Activated CD4-positive, alpha-beta T cell treated with anti-CD3 and anti-CD28 coated beads for 36 hours (primary cell): ENCODE measurements at regions not wholly inside any gene's neighbourhood (a gene's known extent, or its start where the extent isn't known, plus 50 kb on each side); places are given as distances from the start of the nearest gene placed in this dataset.

Experiments
- ATAC-seq: fragments of 200-7000 bp; cut with Tn5 transposase; one replicate; pipeline ENCODE4 v1.10.0; 2021; ENCODE audit warnings: mild to moderate bottlenecking, moderate library complexity
- CTCF ChIA-PET: fragments of 350-600 bp; sonication (Branson Sonifier 250); formaldehyde crosslinking; loops from one replicate; lab custom pipeline; 2021; ENCODE audit warnings: antibody characterized with exemption; lab: Charles Lee
- POLR2A ChIA-PET: fragments of 350-600 bp; sonication (Branson Sonifier 250); formaldehyde crosslinking; loops from one replicate; lab custom pipeline; 2021; ENCODE audit warnings: antibody characterized with exemption, inconsistent platforms; lab: Charles Lee
- DNase-seq: peaks from one replicate; pipeline ENCODE4 v3.0.0-alpha.2; 2020
- H3K27ac Mint-ChIP-seq: one replicate; pipeline ENCODE4 v1.8.0; 2021; ENCODE audit warnings: mixed read lengths
- H3K27me3 Mint-ChIP-seq: one replicate; pipeline ENCODE4 v1.8.0; 2021; ENCODE audit warnings: mixed read lengths
- H3K36me3 Mint-ChIP-seq: one replicate; pipeline ENCODE4 v1.8.0; 2021; ENCODE audit warnings: low read depth, mixed read lengths
- H3K4me1 Mint-ChIP-seq: one replicate; pipeline ENCODE4 v1.8.0; 2021; ENCODE audit warnings: mixed read lengths
- H3K4me3 Mint-ChIP-seq: one replicate; pipeline ENCODE4 v1.8.0; 2021; ENCODE audit warnings: mild to moderate bottlenecking, moderate library complexity, mixed read lengths
- H3K9me3 Mint-ChIP-seq: one replicate; pipeline ENCODE4 v1.8.0; 2021; ENCODE audit warnings: low read depth, mixed read lengths
- intact Hi-C, 2 experiments: fragments of 100-400 bp; cut with DNase I in 1 of 2; cut with micrococcal nuclease in 1 of 2; formaldehyde crosslinking; loops; one replicate each; pipeline versions ENCODE4 v1.14.2 to v1.15.1; 2022 to 2024; cut with DNase I, micrococcal nuclease

DNA sequence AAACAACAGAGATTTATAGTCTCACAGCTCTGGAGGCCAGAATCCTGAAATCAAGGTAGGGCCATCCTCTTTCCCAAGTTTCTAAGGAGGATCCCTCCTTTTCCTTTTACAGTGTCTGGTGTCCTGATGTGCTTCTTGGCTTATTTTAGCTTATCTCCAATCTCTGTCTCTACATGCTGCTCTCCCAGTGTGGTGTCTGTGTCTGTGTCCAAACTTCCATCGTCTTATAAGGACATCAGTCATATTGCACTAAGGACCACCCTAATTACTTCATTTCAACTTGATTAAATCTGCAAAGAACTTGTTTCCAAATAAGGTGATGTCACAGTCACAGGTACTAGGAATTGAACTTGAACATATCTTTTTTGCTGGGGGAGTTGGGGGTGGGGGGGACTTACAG, 529.6 kb downstream of the DHX35 start:
- Mint-ChIP-seq H3K9me3 (peaks cover under 1% of the 10 kb centered on the region), H3K4me1 (no peaks in the 10 kb centered on the region), H3K4me3 (no peak overlapping the region), H3K27ac (no peak overlapping the region), H3K27me3 (peaks cover 5% of the 10 kb centered on the region), H3K36me3 (no peaks in the 10 kb centered on the region)
- CTCF ChIA-PET, result no interaction called here
- DNase-seq (no peak), ATAC-seq (no peak)
- POLR2A ChIA-PET, result no interaction called here
- intact Hi-C loops, result no loop called here

DNA sequence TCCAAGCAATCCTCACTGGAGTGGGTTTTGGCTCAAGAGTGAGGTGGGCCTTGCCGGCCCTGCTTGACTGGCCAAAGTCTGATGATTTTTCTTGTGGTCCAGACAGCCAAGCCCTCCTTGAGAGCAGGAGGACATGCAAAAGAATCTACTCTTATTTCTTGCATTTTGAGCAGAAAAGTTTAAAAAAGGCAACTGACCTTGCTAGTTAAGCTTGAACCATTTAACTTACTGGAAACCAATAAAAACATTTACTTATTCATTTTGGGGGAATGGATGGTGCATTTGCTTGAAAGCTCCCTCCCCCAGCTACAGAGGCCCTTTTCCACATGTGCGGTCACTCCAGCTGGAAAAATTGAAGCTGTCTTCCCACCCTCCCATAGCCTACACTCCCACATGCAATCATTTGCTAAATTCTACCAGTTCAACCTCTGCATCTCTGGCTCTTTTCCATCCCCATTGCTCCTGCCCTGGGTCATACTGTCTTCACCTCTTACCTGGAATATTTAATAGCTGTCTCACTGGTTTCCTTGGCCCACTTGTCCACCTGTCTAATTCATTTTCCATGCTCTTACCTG, 527.9 kb downstream of the DHX35 start:
- POLR2A ChIA-PET, result no interaction called here
- H3K27me3 Mint-ChIP-seq, result peaks cover 3% of the 10 kb centered on the region
- ATAC-seq (no peak), DNase-seq (no peak)
- no peaks in the 10 kb centered on the region for H3K4me1 Mint-ChIP-seq
- intact Hi-C loops, result no loop called here
- CTCF ChIA-PET, result interaction anchor here (0.7 kb wide), 1 partner anchor 347 kb away, joined by 4 read pairs; no protein-coding TSS in a partner anchor
- no peaks in the 10 kb centered on the region for H3K9me3 Mint-ChIP-seq
- no peaks in the 10 kb centered on the region for H3K36me3 Mint-ChIP-seq
- H3K4me3 Mint-ChIP-seq, result no peak overlapping the region
- H3K27ac Mint-ChIP-seq, result no peak overlapping the region

DNA sequence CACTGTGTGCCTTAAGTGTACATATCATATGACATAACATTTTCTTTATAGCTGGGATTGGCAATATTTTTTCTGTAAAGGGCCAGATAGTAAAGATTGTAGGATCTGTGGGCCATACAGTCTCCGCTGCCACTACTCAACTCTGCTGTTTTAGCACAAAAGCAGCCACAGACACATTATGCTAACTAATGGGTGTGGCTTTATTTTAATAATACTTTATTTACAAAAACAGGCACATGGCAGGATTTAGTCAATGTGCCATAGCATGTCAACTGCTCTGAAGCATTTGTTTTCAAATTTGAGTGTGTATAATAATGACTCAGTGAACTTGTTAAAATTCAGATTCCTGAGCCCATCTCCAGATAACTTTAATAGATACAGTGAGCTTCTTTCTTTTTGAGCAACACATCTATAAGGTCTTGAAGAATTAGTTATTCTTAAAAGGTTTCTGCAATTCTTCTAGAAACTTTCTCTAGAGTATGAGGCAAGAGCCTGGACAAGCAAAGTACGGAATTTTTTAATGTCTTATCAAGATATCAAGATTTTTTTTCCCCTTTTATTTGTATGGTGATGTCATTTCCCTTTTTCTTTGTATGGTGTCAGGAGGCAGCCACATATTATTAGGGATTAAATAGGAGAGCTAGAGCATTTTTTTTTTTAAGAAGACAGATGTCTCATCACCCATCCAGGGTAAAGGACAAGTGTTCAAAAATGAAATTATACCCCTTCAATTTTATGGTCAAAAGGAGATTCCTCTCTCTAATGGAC, 518.3 kb downstream of the DHX35 start:
- Mint-ChIP-seq H3K27me3 (no peaks in the 10 kb centered on the region), H3K4me3 (no peak overlapping the region), H3K27ac (no peak overlapping the region), H3K36me3 (no peaks in the 10 kb centered on the region), H3K9me3 (no peaks in the 10 kb centered on the region), H3K4me1 (no peaks in the 10 kb centered on the region)
- ChIA-PET POLR2A (no interaction called here), CTCF (no interaction called here)
- DNase-seq, result no peak
- intact Hi-C loops, result no loop called here
- no peak for ATAC-seq

DNA sequence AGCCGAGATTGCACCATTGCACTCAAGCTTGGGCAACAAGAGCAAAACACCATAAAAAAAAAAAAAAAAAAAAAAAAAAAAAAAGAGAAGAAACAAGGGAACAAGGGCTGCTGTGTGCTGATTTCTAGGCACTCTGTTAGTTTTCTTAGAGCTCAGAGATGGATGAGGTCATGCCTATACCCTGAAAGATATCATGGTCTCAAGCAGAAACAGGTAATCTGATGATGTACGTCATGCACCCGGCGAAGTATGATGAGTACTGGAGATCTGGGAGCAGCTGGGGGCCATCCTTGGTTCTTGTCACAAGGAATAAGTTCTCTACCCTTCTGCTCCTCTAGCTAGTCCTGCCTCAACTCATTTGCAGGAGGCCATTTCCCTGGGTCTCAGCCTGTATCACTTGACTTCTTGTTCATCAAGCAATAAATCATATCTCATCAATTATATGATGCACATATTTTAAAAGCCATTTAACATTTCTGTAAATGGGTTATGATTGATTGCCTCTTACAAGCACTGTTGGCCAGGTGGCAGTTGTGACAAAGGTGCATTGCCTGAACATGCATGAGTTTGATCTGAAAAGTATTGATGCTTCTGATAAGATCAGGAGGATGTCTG, 517.2 kb downstream of the DHX35 start:
- Mint-ChIP-seq H3K4me3 (no peak overlapping the region), H3K4me1 (no peaks in the 10 kb centered on the region), H3K27ac (no peak overlapping the region), H3K9me3 (no peaks in the 10 kb centered on the region), H3K27me3 (no peaks in the 10 kb centered on the region), H3K36me3 (no peaks in the 10 kb centered on the region)
- ChIA-PET POLR2A (no interaction called here), CTCF (no interaction called here)
- no peak for ATAC-seq
- intact Hi-C loops, result no loop called here
- no peak for DNase-seq

DNA sequence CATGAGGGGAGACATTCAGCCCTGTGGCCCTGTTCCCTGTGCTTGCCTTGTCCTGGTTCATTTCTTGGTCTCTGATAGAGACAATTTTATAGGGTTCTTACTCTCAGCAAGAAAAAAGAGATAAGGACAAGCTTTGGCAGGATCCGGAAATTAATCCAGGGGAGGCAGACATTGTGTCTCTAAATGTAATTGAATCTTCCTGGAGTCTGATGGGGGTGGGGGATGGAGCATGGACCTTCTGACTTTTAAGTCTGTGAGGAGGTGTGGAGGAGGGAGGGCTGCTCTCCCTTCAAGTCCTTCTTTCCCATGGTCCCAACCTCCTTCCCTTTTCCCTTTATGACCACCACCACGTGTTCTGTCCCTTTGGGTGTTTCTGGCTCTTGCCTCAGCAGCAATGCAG, 512.7 kb downstream of the DHX35 start:
- no peaks in the 10 kb centered on the region for H3K36me3 Mint-ChIP-seq
- no peaks in the 10 kb centered on the region for H3K4me1 Mint-ChIP-seq
- intact Hi-C loops, result no loop called here
- ChIA-PET POLR2A (no interaction called here), CTCF (no interaction called here)
- H3K9me3 Mint-ChIP-seq, result peaks cover 2% of the 10 kb centered on the region
- no peak overlapping the region for H3K27ac Mint-ChIP-seq
- ATAC-seq (no peak), DNase-seq (no peak)
- H3K4me3 Mint-ChIP-seq, result no peak overlapping the region
- H3K27me3 Mint-ChIP-seq, result no peaks in the 10 kb centered on the region

DNA sequence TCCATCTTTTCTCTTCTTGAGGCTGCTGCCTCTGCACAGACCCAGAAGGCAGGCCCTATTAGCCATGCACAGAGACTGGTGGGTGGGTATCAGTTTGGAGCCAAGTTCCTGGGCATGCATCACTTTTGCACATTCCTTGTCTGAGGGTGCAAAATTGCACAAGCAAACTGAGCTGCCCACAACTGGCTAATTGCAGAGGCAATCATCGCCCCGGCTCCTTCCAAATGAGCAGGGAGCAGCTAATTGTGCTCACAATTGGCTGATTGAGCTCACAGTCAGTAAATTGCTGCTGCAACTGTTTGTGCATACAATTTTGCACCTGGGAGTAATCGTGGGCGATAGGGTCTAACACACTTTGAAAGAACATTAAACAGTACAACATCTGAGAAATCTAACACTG, 511.4 kb downstream of the DHX35 start:
- no peak for DNase-seq
- H3K27ac Mint-ChIP-seq, result no peak overlapping the region
- CTCF ChIA-PET, result no interaction called here
- POLR2A ChIA-PET, result no interaction called here
- no peaks in the 10 kb centered on the region for H3K4me1 Mint-ChIP-seq
- H3K4me3 Mint-ChIP-seq, result no peak overlapping the region
- H3K27me3 Mint-ChIP-seq, result no peaks in the 10 kb centered on the region
- no peaks in the 10 kb centered on the region for H3K36me3 Mint-ChIP-seq
- H3K9me3 Mint-ChIP-seq, result peaks cover 2% of the 10 kb centered on the region
- ATAC-seq, result no peak
- intact Hi-C loops, result no loop called here

DNA sequence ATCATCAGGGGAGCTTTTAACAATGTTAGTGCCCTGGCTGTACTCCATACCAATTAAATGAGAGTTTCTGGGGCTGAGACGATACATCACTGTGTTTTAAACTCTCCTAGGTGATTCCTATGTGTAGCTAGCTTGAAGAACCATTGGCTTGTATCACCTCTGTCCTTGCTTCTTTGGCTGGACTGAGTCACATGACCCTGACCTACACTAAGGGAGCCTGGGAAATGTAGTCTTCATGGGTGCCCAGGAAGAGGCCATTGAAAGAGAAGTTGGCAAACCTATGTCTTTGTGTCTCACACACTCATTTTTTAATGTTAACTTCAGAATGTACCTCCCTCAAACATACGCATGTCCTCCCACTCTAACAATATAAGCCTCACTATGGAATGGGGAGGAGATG, 506.6 kb downstream of the DHX35 start:
- POLR2A ChIA-PET, result no interaction called here
- Mint-ChIP-seq H3K4me3 (no peak overlapping the region), H3K4me1 (no peaks in the 10 kb centered on the region), H3K9me3 (peaks cover 2% of the 10 kb centered on the region), H3K27me3 (peaks cover 3% of the 10 kb centered on the region), H3K36me3 (no peaks in the 10 kb centered on the region), H3K27ac (no peak overlapping the region)
- intact Hi-C loops, result no loop called here
- CTCF ChIA-PET, result interaction anchor here (1.0 kb wide), 1 partner anchor 15 kb away, joined by 3 read pairs; no protein-coding TSS in a partner anchor
- ATAC-seq (no peak), DNase-seq (no peak)

DNA sequence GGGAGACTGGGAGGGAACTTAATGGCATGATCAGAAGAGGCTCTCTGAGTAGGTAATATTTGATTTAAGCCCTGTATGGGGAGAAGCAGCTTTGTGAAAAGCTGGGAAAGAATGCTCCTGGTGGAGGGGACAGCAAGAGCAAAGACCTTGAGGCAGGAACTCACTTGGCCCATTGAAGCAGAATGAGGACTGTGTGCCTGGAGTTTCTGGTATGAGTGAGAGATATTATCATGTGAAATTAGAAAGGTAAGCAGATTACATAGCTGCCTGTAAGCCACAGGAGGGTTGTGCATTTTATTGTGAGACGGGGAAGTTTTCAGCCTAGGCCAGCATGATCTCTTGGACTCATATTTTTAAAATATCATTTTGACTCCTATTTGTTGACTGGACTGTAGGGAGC, 502.1 kb downstream of the DHX35 start:
- peaks cover 8% of the 10 kb centered on the region for H3K27me3 Mint-ChIP-seq
- intact Hi-C loops, result no loop called here
- ChIA-PET CTCF (no interaction called here), POLR2A (no interaction called here)
- DNase-seq, result no peak
- H3K9me3 Mint-ChIP-seq, result no peaks in the 10 kb centered on the region
- no peak overlapping the region for H3K4me3 Mint-ChIP-seq
- no peaks in the 10 kb centered on the region for H3K4me1 Mint-ChIP-seq
- no peak for ATAC-seq
- no peak overlapping the region for H3K27ac Mint-ChIP-seq
- no peaks in the 10 kb centered on the region for H3K36me3 Mint-ChIP-seq

DNA sequence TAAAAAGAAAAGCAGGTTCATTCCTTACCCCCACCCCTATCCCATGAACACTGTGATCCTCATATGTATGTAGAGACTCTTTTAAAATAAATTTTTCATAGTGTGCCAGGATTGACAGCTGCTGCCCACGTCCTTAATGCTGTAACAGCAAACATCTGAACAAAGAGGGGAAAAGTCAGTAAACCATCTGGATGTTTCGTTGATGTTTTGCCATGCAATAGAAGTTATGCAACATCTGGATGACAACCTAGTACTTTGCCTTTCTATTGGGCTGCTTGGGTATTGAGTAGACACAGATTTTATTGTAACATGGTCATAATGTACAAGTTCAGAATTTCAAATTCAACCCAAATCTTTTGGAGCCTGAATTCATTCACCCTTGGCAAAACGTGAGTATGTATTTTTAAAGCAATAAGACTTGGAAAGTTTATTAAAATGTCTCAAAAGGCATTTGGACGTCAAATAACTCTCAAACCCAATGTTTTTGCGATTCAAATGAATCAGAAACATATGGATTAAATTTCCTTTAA, 500.3 kb downstream of the DHX35 start:
- ATAC-seq, result no peak
- peaks cover 8% of the 10 kb centered on the region for H3K27me3 Mint-ChIP-seq
- H3K9me3 Mint-ChIP-seq, result no peaks in the 10 kb centered on the region
- no peaks in the 10 kb centered on the region for H3K4me1 Mint-ChIP-seq
- no peak overlapping the region for H3K4me3 Mint-ChIP-seq
- CTCF ChIA-PET, result no interaction called here
- H3K27ac Mint-ChIP-seq, result no peak overlapping the region
- intact Hi-C loops, result no loop called here
- no peak for DNase-seq
- no peaks in the 10 kb centered on the region for H3K36me3 Mint-ChIP-seq
- POLR2A ChIA-PET, result no interaction called here

DNA sequence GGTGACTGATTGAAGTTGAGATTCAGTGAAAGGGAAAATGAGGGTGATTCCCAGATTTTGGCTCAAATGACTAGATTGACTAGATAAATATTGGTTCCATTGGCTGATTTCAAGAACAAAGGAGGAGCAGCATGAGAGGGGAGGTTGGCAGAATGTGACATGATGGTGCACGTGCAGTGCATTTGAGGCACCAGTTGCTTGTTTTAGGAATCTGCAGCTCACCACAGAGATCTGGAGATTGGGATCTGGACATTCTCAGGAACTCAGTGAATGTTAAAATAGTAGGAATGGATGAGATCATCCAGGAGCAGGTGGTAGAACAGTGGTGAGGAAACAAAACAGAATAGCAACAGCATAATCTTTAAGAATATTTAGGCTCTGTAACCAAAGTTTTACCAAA, 496.3 kb downstream of the DHX35 start:
- Mint-ChIP-seq H3K27ac (no peak overlapping the region), H3K9me3 (no peaks in the 10 kb centered on the region), H3K36me3 (no peaks in the 10 kb centered on the region), H3K4me3 (no peak overlapping the region), H3K27me3 (peaks cover 15% of the 10 kb centered on the region), H3K4me1 (no peaks in the 10 kb centered on the region)
- CTCF ChIA-PET, result no interaction called here
- no peak for ATAC-seq
- DNase-seq, result no peak
- intact Hi-C loops, result no loop called here
- POLR2A ChIA-PET, result no interaction called here

DNA sequence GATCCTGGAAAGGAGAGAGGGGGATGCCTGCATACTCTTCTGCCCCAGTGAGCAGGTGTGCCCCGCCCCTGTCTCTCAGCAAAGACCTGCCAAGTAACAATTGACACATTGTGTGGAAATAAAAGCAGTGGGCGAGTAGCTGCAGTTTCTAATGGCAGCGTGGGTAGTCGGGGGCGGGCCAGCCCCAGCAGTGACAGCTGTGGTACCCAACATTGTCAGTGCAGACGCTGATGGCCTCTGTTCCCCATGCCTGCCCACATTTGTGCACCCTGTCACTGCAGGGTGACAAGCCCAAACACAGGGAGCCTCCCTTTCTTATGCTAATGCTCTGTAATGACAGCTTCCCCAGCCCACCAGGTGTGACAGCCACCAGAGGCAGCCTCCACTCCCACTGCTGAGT, 491.7 kb downstream of the DHX35 start:
- POLR2A ChIA-PET, result no interaction called here
- peaks cover 10% of the 10 kb centered on the region for H3K27me3 Mint-ChIP-seq
- no peak overlapping the region for H3K27ac Mint-ChIP-seq
- no peak for DNase-seq
- intact Hi-C loops, result no loop called here
- H3K9me3 Mint-ChIP-seq, result no peaks in the 10 kb centered on the region
- no peaks in the 10 kb centered on the region for H3K4me1 Mint-ChIP-seq
- H3K36me3 Mint-ChIP-seq, result no peaks in the 10 kb centered on the region
- no peak for ATAC-seq
- no peak overlapping the region for H3K4me3 Mint-ChIP-seq
- CTCF ChIA-PET, result interaction anchor here (1.0 kb wide), 1 partner anchor 14 kb away, joined by 3 read pairs; no protein-coding TSS in a partner anchor
